HCT116 (cell line): ENCODE measurements at regions not wholly inside any gene's neighbourhood (a gene's known extent, or its start where the extent isn't known, plus 50 kb on each side); places are given as distances from the start of the nearest gene placed in this dataset.

Source experiments
- ATAC-seq: fragments of 200-7000 bp; cut with Tn5 transposase; 2 replicates; pipeline ENCODE4 v1.9.1; 2020; ENCODE audit warnings: mild to moderate bottlenecking, moderate library complexity
- BruUV-seq: library from RNA; stranded (reverse); fragments of 400-500 nt; replicated peaks from 2 replicates; lab custom pipeline; 2021; lab: Mats Ljungman, UMichigan
- CTCF ChIA-PET: fragments of 300-600 bp; sonication (Branson Sonifier 250); formaldehyde crosslinking; loops from one replicate; lab custom pipeline; 2021; ENCODE audit warnings: antibody characterized with exemption; lab: Charles Lee
- POLR2A ChIA-PET: fragments of 300-600, 350-600 bp; sonication (Branson Sonifier 250); formaldehyde crosslinking; loops from one replicate; lab custom pipeline; 2021; ENCODE audit warnings: antibody characterized with exemption; lab: Charles Lee
- RAD21 ChIA-PET, 2 experiments: fragments of 300-600 bp; sonication (Branson Sonifier 250); formaldehyde crosslinking; loops; one replicate each; lab custom pipeline; 2023; ENCODE audit warnings: low total read pairs in 2 of 2; ENCODE audit not compliant: uncharacterized antibody in 2 of 2, unreplicated experiment in 2 of 2, low non-redundant PET in 1 of 2; lab: Charles Lee
- DNase-seq: peaks from one replicate; pipeline ENCODE4 v3.0.0-alpha.2; 2010; ENCODE audit warnings: low read depth, low spot score
- H2AFZ ChIP-seq: fragments of 200-600 bp; shearing (Covaris generic), sonication (generic); 2 replicates; pipeline ENCODE4 v1.6.1; 2017; ENCODE audit warnings: low read depth, mixed run types, mixed read lengths, antibody characterized with exemption, low read length; ENCODE audit not compliant: poor library complexity, severe bottlenecking
- H3K27ac ChIP-seq: 2 replicates; pipeline ENCODE4 v1.5.1; 2012; ENCODE audit warnings: low read depth, low read length
- H3K27me3 ChIP-seq: fragments of 200-600 bp; sonication (generic); 2 replicates; pipeline ENCODE4 v1.6.1; 2016; ENCODE audit warnings: mixed run types, low read length, mixed read lengths; ENCODE audit not compliant: insufficient read depth
- H3K36me3 ChIP-seq, 2 experiments: fragments of 200-500 bp in 1 of 2; fragments of 200-600 bp in 1 of 2; sonication (Bioruptor generic) in 1 of 2; sonication (generic) in 1 of 2; 2 replicates each; pipeline versions ENCODE4 v1.5.1 to v1.6.1; 2014 to 2016; ENCODE audit warnings: low read length in 2 of 2, inconsistent platforms in 1 of 2, mixed read lengths in 1 of 2, mixed run types in 1 of 2; ENCODE audit not compliant: insufficient read depth in 2 of 2, control insufficient read depth in 1 of 2
- H3K4me1 ChIP-seq, 2 experiments: fragments of 200-600 bp in 1 of 2; sonication (generic) in 1 of 2; 2 replicates each; pipeline versions ENCODE4 v1.5.1 to v1.6.1; 2012 to 2017; ENCODE audit warnings: low read length in 2 of 2, inconsistent platforms in 1 of 2, mild to moderate bottlenecking in 1 of 2, mixed read lengths in 1 of 2, mixed run types in 1 of 2, moderate library complexity in 1 of 2; ENCODE audit not compliant: insufficient read depth in 2 of 2, control insufficient read depth in 1 of 2
- H3K4me2 ChIP-seq: fragments of 200-600 bp; sonication (generic); 2 replicates; pipeline ENCODE4 v1.6.1; 2017; ENCODE audit warnings: mixed run types, low read length, mixed read lengths
- H3K4me3 ChIP-seq, 2 experiments: fragments of 200-600 bp in 1 of 2; sonication (generic) in 1 of 2; replicated peaks in 1 of 2; 2 replicates each; pipeline ENCODE4 v1.5.1; 2011 to 2016; ENCODE audit warnings: low read length in 2 of 2, control low read depth in 1 of 2, low read depth in 1 of 2, mild to moderate bottlenecking in 1 of 2, mixed read lengths in 1 of 2, mixed run types in 1 of 2
- H3K79me2 ChIP-seq: fragments of 200-600 bp; sonication (generic); 2 replicates; pipeline ENCODE4 v1.6.1; 2017; ENCODE audit warnings: mild to moderate bottlenecking, mixed run types, low read length, moderate library complexity, mixed read lengths; ENCODE audit not compliant: insufficient read depth
- H3K9ac ChIP-seq: fragments of 200-600 bp; sonication (generic); 2 replicates; pipeline ENCODE4 v1.6.1; 2016; ENCODE audit warnings: low read length, mixed read lengths
- H3K9me2 ChIP-seq: fragments of 200-600 bp; sonication (generic), shearing (Covaris generic); 2 replicates; pipeline ENCODE4 v1.6.1; 2017; ENCODE audit warnings: mixed run types, mild to moderate bottlenecking, moderate library complexity; ENCODE audit not compliant: insufficient read depth
- H3K9me3 ChIP-seq, 2 experiments: fragments of 200-500 bp in 1 of 2; fragments of 200-600 bp in 1 of 2; sonication (Bioruptor generic) in 1 of 2; sonication (generic) in 1 of 2; 2 replicates each; pipeline ENCODE4 v1.6.1; 2014 to 2017; ENCODE audit warnings: low read length in 2 of 2, mixed read lengths in 2 of 2, inconsistent platforms in 1 of 2, low read depth in 1 of 2, mild to moderate bottlenecking in 1 of 2, mixed run types in 1 of 2, moderate library complexity in 1 of 2; ENCODE audit not compliant: control insufficient read depth in 1 of 2, insufficient read depth in 1 of 2
- H4K20me1 ChIP-seq: fragments of 200-600 bp; sonication (generic), shearing (Covaris generic); 2 replicates; pipeline ENCODE4 v1.6.1; 2017; ENCODE audit warnings: mixed run types, mild to moderate bottlenecking, moderate library complexity; ENCODE audit not compliant: insufficient read depth
- CTCF ChIP-seq, 3 experiments: fragments of 200-600 bp in 1 of 3; sonication (generic) in 1 of 3; IDR thresholded peaks in 2 of 3; conservative IDR thresholded peaks in 1 of 3; 2 replicates each; pipeline ENCODE4 v1.5.1; 2012 to 2017; ENCODE audit warnings: low read depth in 2 of 3, low read length in 2 of 3, antibody characterized with exemption in 1 of 3, borderline replicate concordance in 1 of 3, control low read depth in 1 of 3, mild to moderate bottlenecking in 1 of 3, mixed read lengths in 1 of 3, mixed run types in 1 of 3, moderate library complexity in 1 of 3; ENCODE audit not compliant: insufficient read depth in 1 of 3
- EGR1 ChIP-seq: IDR thresholded peaks from 2 replicates; pipeline ENCODE4 v1.6.1; 2012; ENCODE audit warnings: low read depth
- EZH2phosphoT487 ChIP-seq: fragments of 200-600 bp; IDR thresholded peaks from 2 replicates; pipeline ENCODE4 v1.6.1; 2018; ENCODE audit warnings: antibody characterized with exemption, borderline replicate concordance
- MAX ChIP-seq: IDR thresholded peaks from 2 replicates; pipeline ENCODE4 v1.6.1; 2012
- POLR2A ChIP-seq: IDR thresholded peaks from 2 replicates; pipeline ENCODE4 v1.7.0; 2011; ENCODE audit warnings: borderline replicate concordance; ENCODE audit not compliant: insufficient read depth, insufficient read length; ENCODE audit errors: extremely low read depth
- POLR2AphosphoS5 ChIP-seq: IDR thresholded peaks from 2 replicates; pipeline ENCODE4 v1.6.1; 2011; ENCODE audit warnings: mild to moderate bottlenecking, low read depth, low read length, moderate library complexity
- RAD21 ChIP-seq: IDR thresholded peaks from 2 replicates; pipeline ENCODE4 v1.6.1; 2012; ENCODE audit warnings: low read depth, mild to moderate bottlenecking
- SP1 ChIP-seq: IDR thresholded peaks from 2 replicates; pipeline ENCODE4 v1.6.1; 2012; ENCODE audit warnings: low read depth
- TCF7L2 ChIP-seq: IDR thresholded peaks from 2 replicates; pipeline ENCODE4 v1.7.0; 2011; ENCODE audit warnings: borderline replicate concordance, inconsistent platforms; ENCODE audit not compliant: insufficient read depth, insufficient read length; ENCODE audit errors: extremely low read depth
- ZFX ChIP-seq: fragments of 450-650 bp; IDR thresholded peaks from 2 replicates; pipeline ENCODE4 v1.6.1; 2017
- intact Hi-C: fragments of 100-400 bp; cut with micrococcal nuclease; formaldehyde crosslinking; loops from 2 replicates; pipeline ENCODE4 v1.10.0; 2022

GRCh38 chr3:194985031-194985578, 285.9 kb downstream of the XXYLT1 start:
- no peak for TF ChIP-seq EGR1
- TF ChIP-seq EZH2phosphoT487: no peak
- TF ChIP-seq MAX: no peak
- no peak for TF ChIP-seq SP1
- TF ChIP-seq POLR2AphosphoS5: 0 out of 2 replicates have a peak, but pooled peaks have one; percentile 29
- no peak for TF ChIP-seq POLR2A
- no peak for TF ChIP-seq TCF7L2
- TF ChIP-seq ZFX: no peak
- peak; percentile 26 to 48 (median 45); a peak in 5 of 6 replicates for TF ChIP-seq CTCF (IDR thresholded peaks at IDR 0.05 in 2 of 3, conservative IDR thresholded peaks at IDR 0.05 in 1 of 3; ENCODE audit: borderline replicate concordance in 1 of 3, insufficient read depth in 1 of 3, low read depth in 2 of 3, low read length in 2 of 3)
- peak; percentile 53 for TF ChIP-seq RAD21
- no peaks in the 10 kb centered on the region for H3K36me3 ChIP-seq
- no peak overlapping the region for H3K27ac ChIP-seq
- H3K4me3 ChIP-seq: peak overlapping the region; percentile 13 to 15; a peak in 3 of 4 replicates
- ATAC-seq: peak; percentile 93
- H3K9ac ChIP-seq: no peak overlapping the region
- H4K20me1 ChIP-seq: no peaks in the 10 kb centered on the region
- peak; percentile 27 for DNase-seq
- no peaks in the 10 kb centered on the region; a peak in 1 of 4 replicates for H3K9me3 ChIP-seq
- peak overlapping the region; percentile 53 for H3K4me2 ChIP-seq
- POLR2A ChIA-PET: no interaction called here
- RAD21 ChIA-PET: interaction anchor here (0.7 to 2.1 kb wide), 2 partner anchors 302 to 303 kb away, joined by 4 to 6 read pairs; no protein-coding TSS in a partner anchor
- no peaks in the 10 kb centered on the region for H3K27me3 ChIP-seq
- CTCF ChIA-PET: no interaction called here
- H2AFZ ChIP-seq: no peak overlapping the region
- H3K4me1 ChIP-seq: peaks cover 3 to 23% of the 10 kb centered on the region in 2 experiments; a peak in 2 of 4 replicates
- BruUV-seq: no TSS peak
- intact Hi-C loops: no loop called here
- no peaks in the 10 kb centered on the region for H3K9me2 ChIP-seq
- no peaks in the 10 kb centered on the region for H3K79me2 ChIP-seq
